ENCODE measurements at regions not wholly inside any gene's neighbourhood (a gene's known extent, or its start where the extent isn't known, plus 50 kb on each side); places are given as distances from the start of the nearest gene placed in this dataset.

GRCh38 chr12:125283521-125283920 lies 218.3 kb downstream of the AACS start:
- in situ Hi-C loops (cut with MboI; ENCODE audit: low pct_unique_long_range_greater_than_20kb in 2 of 9, low sequenced_read_pairs in 9 of 9, unreplicated experiment in 9 of 9) = no loop called here
- peak in 1 of 8 experiments; percentile 46 for ATAC-seq (replicated peaks in 6 of 8)
- H3K4me3 ChIP-seq = no peak overlapping the region
- no peak overlapping the region for H3K27ac ChIP-seq
- 0 to 95% (median 77%) methylated on average over 1 to 9 of the region's 9 CpGs; no CpG with 5 or more reads in 1 of the 10 experiments for WGBS, 10 experiments
- H3K4me1 ChIP-seq (replicated peaks in 1 of 2) = peaks cover 12 to 22% of the 10 kb centered on the region in 2 donors

DNA sequence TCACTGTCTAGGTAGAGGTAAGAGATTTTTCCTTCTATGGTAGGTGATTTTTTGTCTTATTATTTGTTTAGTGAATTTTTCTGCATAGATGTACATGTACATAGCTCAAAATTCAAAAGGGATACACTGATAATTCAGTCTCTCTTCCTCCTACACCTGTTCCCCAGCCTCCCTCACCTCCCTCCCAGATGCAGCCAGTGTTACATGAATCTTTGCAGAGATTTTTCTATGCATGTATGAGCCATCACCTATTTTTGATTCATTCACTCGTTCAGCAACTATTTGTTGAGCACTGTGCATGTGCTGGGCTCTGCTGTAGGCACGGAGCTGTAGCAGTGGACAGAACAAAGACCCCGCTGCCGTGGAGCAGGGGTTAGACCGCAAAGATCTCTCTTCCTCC lies 218.9 kb downstream of the AACS start:
- ATAC-seq (replicated peaks in 6 of 8) = no peak
- no peak overlapping the region for H3K4me3 ChIP-seq
- no peak overlapping the region for H3K27ac ChIP-seq
- WGBS, 10 experiments = 47 to 90% (median 70%) methylated on average over 1 to 5 of the region's 5 CpGs; no CpG with 5 or more reads in 2 of the 10 experiments
- in situ Hi-C loops (cut with MboI; ENCODE audit: low pct_unique_long_range_greater_than_20kb in 2 of 9, low sequenced_read_pairs in 9 of 9, unreplicated experiment in 9 of 9) = no loop called here
- peaks cover 12 to 22% of the 10 kb centered on the region in 2 donors for H3K4me1 ChIP-seq (replicated peaks in 1 of 2)

GRCh38 chr12:125284945-125285685 lies 219.9 kb downstream of the AACS start:
- no peak overlapping the region for H3K27ac ChIP-seq
- H3K4me3 ChIP-seq = no peak overlapping the region
- peak in 3 of 8 experiments; percentile 32 to 71 (median 36) for ATAC-seq (replicated peaks in 6 of 8)
- in situ Hi-C loops (cut with MboI; ENCODE audit: low pct_unique_long_range_greater_than_20kb in 2 of 9, low sequenced_read_pairs in 9 of 9, unreplicated experiment in 9 of 9) = no loop called here
- 20 to 100% (median 80%) methylated on average over 1 to 7 of the region's 7 CpGs; no CpG with 5 or more reads in 2 of the 10 experiments for WGBS, 10 experiments
- peaks cover 12 to 22% of the 10 kb centered on the region in 2 donors for H3K4me1 ChIP-seq (replicated peaks in 1 of 2)

GRCh38 chr12:125286005-125286727 lies 220.9 kb downstream of the AACS start:
- 35 to 100% (median 94%) methylated on average over 3 to 6 of the region's 7 CpGs; no CpG with 5 or more reads in 3 of the 10 experiments for WGBS, 10 experiments
- H3K4me3 ChIP-seq = no peak overlapping the region
- H3K4me1 ChIP-seq (replicated peaks in 1 of 2) = peaks cover 4 to 18% of the 10 kb centered on the region in 2 donors
- no peak overlapping the region for H3K27ac ChIP-seq
- in situ Hi-C loops (cut with MboI; ENCODE audit: low pct_unique_long_range_greater_than_20kb in 2 of 9, low sequenced_read_pairs in 9 of 9, unreplicated experiment in 9 of 9) = no loop called here
- no peak for ATAC-seq (replicated peaks in 6 of 8)

GRCh38 chr12:125287155-125287847 lies 222.1 kb downstream of the AACS start:
- H3K4me1 ChIP-seq (replicated peaks in 1 of 2) = peaks cover 4 to 16% of the 10 kb centered on the region in 2 donors
- no peak overlapping the region for H3K27ac ChIP-seq
- in situ Hi-C loops (cut with MboI; ENCODE audit: low pct_unique_long_range_greater_than_20kb in 2 of 9, low sequenced_read_pairs in 9 of 9, unreplicated experiment in 9 of 9) = no loop called here
- ATAC-seq (replicated peaks in 6 of 8) = no peak
- WGBS, 10 experiments = 13 to 100% (median 93%) methylated on average over 2 to 4 of the region's 5 CpGs; no CpG with 5 or more reads in 1 of the 10 experiments
- H3K4me3 ChIP-seq = no peak overlapping the region

DNA sequence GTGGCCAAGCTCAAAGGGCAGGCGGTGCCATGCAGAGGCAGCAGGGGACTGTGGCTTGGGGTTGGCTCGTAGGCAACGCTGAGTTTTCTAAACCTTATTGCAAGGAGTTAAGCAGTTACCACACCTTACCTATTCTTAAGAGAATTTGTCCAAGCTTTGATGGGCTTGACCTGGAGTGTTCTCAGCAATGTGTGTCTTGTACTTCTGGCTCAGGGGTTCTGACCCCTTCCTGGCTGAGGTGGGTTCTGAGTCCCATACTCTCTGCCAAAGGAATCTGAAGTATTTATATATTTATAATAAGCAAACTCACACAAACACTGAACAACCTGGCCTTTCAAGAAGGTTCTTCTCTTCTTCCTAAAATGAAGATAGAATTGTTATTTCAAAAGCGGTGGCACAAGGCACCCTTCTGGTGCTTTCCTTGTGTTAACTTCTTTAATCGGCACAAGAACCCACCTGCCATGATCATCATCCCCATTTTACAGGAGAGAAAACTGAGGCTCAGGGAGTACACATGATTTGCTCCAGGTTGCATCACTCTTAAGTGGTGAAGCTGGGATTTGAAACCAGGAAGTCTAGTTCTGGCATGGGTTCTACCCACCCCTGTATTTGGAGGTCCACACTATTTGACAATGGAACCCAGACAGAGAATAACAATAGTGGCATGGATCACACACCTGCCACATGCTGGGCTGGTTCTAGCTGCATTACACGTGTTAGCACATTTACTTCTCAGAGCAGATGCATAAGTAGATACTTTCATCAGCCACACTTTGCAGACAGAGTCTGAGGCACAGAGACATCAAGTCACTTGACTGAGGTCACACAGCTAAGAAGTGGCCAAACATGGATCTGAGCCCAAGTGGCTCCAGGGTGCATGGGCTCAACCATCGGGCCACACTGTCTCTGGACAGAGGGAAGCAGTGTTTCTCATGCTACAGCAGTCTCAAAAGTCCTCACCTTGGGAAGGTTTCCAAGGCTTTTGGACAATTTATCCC lies 224.0 kb downstream of the AACS start:
- Histone ChIP-seq H3K27ac (no peak overlapping the region), H3K4me1 (replicated peaks in 1 of 2) (no peaks in the 10 kb centered on the region), H3K4me3 (no peak overlapping the region)
- WGBS, 10 experiments = 0 to 100% (median 85%) methylated on average over 1 to 6 of the region's 7 CpGs; no CpG with 5 or more reads in 3 of the 10 experiments
- ATAC-seq (replicated peaks in 6 of 8) = no peak
- in situ Hi-C loops (cut with MboI; ENCODE audit: low pct_unique_long_range_greater_than_20kb in 2 of 9, low sequenced_read_pairs in 9 of 9, unreplicated experiment in 9 of 9) = no loop called here

DNA sequence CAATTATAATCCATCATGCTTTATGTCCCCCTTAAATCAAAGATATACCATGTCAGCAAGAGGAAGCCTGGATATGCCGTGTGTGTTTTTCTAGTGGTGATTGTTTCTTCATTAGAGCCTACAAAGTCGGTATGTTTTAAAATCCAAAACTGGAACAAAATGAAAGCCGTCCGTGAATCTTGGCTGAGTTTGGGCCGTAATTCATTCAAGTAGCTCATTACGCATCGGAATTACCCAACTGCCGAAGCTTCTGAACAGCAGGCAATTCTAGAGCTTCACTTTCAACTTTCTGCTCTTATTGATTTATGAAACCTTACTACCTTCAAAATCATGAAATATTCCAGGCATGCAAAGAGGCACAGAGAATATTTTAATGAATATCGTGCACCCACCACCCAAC lies 224.7 kb downstream of the AACS start:
- no peak overlapping the region for H3K4me3 ChIP-seq
- no peak for ATAC-seq (replicated peaks in 6 of 8)
- 0 to 100% (median 83%) methylated on average over 1 to 9 of the region's 9 CpGs; no CpG with 5 or more reads in 1 of the 10 experiments for WGBS, 10 experiments
- in situ Hi-C loops (cut with MboI; ENCODE audit: low pct_unique_long_range_greater_than_20kb in 2 of 9, low sequenced_read_pairs in 9 of 9, unreplicated experiment in 9 of 9) = no loop called here
- H3K27ac ChIP-seq = no peak overlapping the region
- H3K4me1 ChIP-seq (replicated peaks in 1 of 2) = no peaks in the 10 kb centered on the region

- in situ Hi-C loops (cut with MboI; ENCODE audit: low pct_unique_long_range_greater_than_20kb in 2 of 9, low sequenced_read_pairs in 9 of 9, unreplicated experiment in 9 of 9) = no loop called here
- WGBS, 10 experiments = 0 to 100% (median 80%) methylated on average over 1 to 3 of the region's 3 CpGs; no CpG with 5 or more reads in 1 of the 10 experiments
- no peaks in the 10 kb centered on the region for H3K4me1 ChIP-seq (replicated peaks in 1 of 2)
- H3K4me3 ChIP-seq = no peak overlapping the region
- no peak for ATAC-seq (replicated peaks in 6 of 8)
- no peak overlapping the region for H3K27ac ChIP-seq
Observed at GRCh38 chr12:125292700-125293099, 227.5 kb downstream of the AACS start.

- 30 to 100% (median 92%) methylated on average over 1 to 5 of the region's 5 CpGs; no CpG with 5 or more reads in 2 of the 10 experiments for WGBS, 10 experiments
- ATAC-seq (replicated peaks in 6 of 8) = no peak
- in situ Hi-C loops (cut with MboI; ENCODE audit: low pct_unique_long_range_greater_than_20kb in 2 of 9, low sequenced_read_pairs in 9 of 9, unreplicated experiment in 9 of 9) = no loop called here
- Histone ChIP-seq H3K4me1 (replicated peaks in 1 of 2) (no peaks in the 10 kb centered on the region), H3K4me3 (no peak overlapping the region), H3K27ac (no peak overlapping the region)
Observed at GRCh38 chr12:125295550-125295949, 230.3 kb downstream of the AACS start.

GRCh38 chr12:125296701-125297100 lies 231.5 kb downstream of the AACS start:
- WGBS, 10 experiments = 5 to 100% (median 60%) methylated on average over 1 to 7 of the region's 9 CpGs; no CpG with 5 or more reads in 3 of the 10 experiments
- in situ Hi-C loops (cut with MboI; ENCODE audit: low pct_unique_long_range_greater_than_20kb in 2 of 9, low sequenced_read_pairs in 9 of 9, unreplicated experiment in 9 of 9) = no loop called here
- peak in 1 of 8 experiments; percentile 30 for ATAC-seq (replicated peaks in 6 of 8)
- Histone ChIP-seq H3K27ac (no peak overlapping the region), H3K4me1 (replicated peaks in 1 of 2) (no peaks in the 10 kb centered on the region), H3K4me3 (no peak overlapping the region)

- no peaks in the 10 kb centered on the region for H3K4me1 ChIP-seq (replicated peaks in 1 of 2)
- in situ Hi-C loops (cut with MboI; ENCODE audit: low pct_unique_long_range_greater_than_20kb in 2 of 9, low sequenced_read_pairs in 9 of 9, unreplicated experiment in 9 of 9) = no loop called here
- H3K4me3 ChIP-seq = no peak overlapping the region
- H3K27ac ChIP-seq = peak overlapping the region in 1 of 2 donors; percentile 24
- WGBS, 10 experiments = 0 to 88% (median 19%) methylated on average over 2 to 5 of the region's 9 CpGs; no CpG with 5 or more reads in 6 of the 10 experiments
- no peak for ATAC-seq (replicated peaks in 6 of 8)
Observed at GRCh38 chr12:125299840-125300239, 234.6 kb downstream of the AACS start.

DNA sequence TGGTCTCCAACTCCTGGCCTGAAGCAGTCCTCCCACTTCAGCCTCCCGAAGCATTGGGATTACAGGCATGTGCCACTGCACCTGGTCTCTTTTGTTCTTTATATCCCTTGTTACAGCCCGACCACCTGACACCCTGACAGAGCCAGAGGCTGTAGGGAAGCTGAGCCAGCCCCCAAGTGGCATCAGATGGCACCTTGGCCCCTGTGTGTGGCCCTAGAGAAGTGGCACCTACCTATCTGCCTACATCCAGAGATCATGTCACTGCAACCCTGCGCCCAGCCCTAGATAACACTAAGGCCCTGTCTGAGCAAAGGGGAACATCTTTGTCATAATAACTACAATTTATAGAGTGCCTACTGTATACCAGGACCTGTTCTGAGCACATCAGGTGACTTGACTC lies 235.0 kb downstream of the AACS start:
- in situ Hi-C loops (cut with MboI; ENCODE audit: low pct_unique_long_range_greater_than_20kb in 2 of 9, low sequenced_read_pairs in 9 of 9, unreplicated experiment in 9 of 9) = no loop called here
- no peak for ATAC-seq (replicated peaks in 6 of 8)
- Histone ChIP-seq H3K4me1 (replicated peaks in 1 of 2) (no peaks in the 10 kb centered on the region), H3K27ac (no peak overlapping the region), H3K4me3 (no peak overlapping the region)
- WGBS, 10 experiments = 40 to 100% (median 51%) methylated on average over 1 to 3 of the region's 3 CpGs; no CpG with 5 or more reads in 6 of the 10 experiments

Measured in motor neuron (in vitro differentiated cells).